HepG2 (cell line): ENCODE measurements at regions not wholly inside any gene's neighbourhood (a gene's known extent, or its start where the extent isn't known, plus 50 kb on each side); places are given as distances from the start of the nearest gene placed in this dataset.

ENCODE experiments used
- ETV5 ChIP-seq: IDR thresholded peaks from 2 replicates; pipeline ENCODE4 v1.6.1; 2018; ENCODE audit warnings: missing biosample characterization, missing genetic modification reagents, inconsistent platforms, borderline replicate concordance
- GLMP ChIP-seq: sonication (generic); formaldehyde crosslinking; IDR thresholded peaks from 2 replicates; pipeline ENCODE4 v1.9.0; 2021; ENCODE audit warnings: missing genetic modification reagents, mild to moderate bottlenecking, borderline replicate concordance
- ZKSCAN8 ChIP-seq: IDR thresholded peaks from 2 replicates; pipeline ENCODE4 v1.6.1; 2016; ENCODE audit warnings: borderline replicate concordance, missing genetic modification reagents, missing compliant biosample characterization
- ZNF577 ChIP-seq: sonication (generic); formaldehyde crosslinking; IDR thresholded peaks from 2 replicates; pipeline ENCODE4 v1.4.0; 2020; ENCODE audit warnings: mild to moderate bottlenecking, low read depth, missing genetic modification reagents, borderline replicate concordance

- TF ChIP-seq ZKSCAN8 (no peak), GLMP (CRISPR knock-in tag) (no peak), ETV5 (CRISPR knock-in tag) (no peak), ZNF577 (no peak)
Observed at GRCh38 chr2:147041121-147041494, 803.7 kb upstream of the ACVR2A start.
